ENCODE measurements at regions not wholly inside any gene's neighbourhood (a gene's known extent, or its start where the extent isn't known, plus 50 kb on each side); places are given as distances from the start of the nearest gene placed in this dataset.

DNA sequence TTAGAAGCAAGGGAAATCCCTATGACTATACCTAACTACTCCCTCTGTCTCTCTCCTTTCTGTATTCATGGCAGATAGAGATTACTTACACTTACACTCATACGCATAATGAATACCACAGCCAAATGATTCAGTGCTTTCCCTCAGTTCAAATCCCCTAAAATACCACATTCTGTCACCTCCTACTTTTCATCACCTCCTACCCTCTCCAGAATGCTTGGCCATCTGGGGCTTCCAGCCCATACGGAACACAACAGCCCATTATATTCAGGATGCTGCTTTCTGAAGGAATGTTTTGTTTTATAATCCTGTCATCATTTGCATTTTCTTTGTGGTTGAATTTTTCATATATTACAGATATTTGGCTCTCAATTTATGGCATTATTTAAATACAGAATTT, 361.6 kb downstream of the GRIA2 start:
- Mint-ChIP-seq H3K36me3 (ENCODE audit: low read depth) (no peaks in the 10 kb centered on the region), H3K4me3 (no peak overlapping the region), H3K9me3 (peaks cover 3% of the 10 kb centered on the region), H3K27ac (ENCODE audit: unreplicated experiment) (no peak overlapping the region), H3K4me1 (no peaks in the 10 kb centered on the region), H3K27me3 (ENCODE audit: low read depth) (no peaks in the 10 kb centered on the region)
- DNase-seq (ENCODE audit: low read depth, low spot score) = no peak
- TF ChIP-seq, protein P1, sequence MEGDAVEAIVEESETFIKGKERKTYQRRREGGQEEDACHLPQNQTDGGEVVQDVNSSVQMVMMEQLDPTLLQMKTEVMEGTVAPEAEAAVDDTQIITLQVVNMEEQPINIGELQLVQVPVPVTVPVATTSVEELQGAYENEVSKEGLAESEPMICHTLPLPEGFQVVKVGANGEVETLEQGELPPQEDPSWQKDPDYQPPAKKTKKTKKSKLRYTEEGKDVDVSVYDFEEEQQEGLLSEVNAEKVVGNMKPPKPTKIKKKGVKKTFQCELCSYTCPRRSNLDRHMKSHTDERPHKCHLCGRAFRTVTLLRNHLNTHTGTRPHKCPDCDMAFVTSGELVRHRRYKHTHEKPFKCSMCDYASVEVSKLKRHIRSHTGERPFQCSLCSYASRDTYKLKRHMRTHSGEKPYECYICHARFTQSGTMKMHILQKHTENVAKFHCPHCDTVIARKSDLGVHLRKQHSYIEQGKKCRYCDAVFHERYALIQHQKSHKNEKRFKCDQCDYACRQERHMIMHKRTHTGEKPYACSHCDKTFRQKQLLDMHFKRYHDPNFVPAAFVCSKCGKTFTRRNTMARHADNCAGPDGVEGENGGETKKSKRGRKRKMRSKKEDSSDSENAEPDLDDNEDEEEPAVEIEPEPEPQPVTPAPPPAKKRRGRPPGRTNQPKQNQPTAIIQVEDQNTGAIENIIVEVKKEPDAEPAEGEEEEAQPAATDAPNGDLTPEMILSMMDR (conservative IDR thresholded peaks at IDR 0.05) = no peak

GRCh38 chr4:157576671-157577217, 356.2 kb downstream of the GRIA2 start:
- TF ChIP-seq, protein P1 (conservative IDR thresholded peaks at IDR 0.05) = no peak
- DNase-seq (ENCODE audit: low read depth, low spot score) = no peak
- no peak overlapping the region for H3K27ac Mint-ChIP-seq (ENCODE audit: unreplicated experiment)
- no peak overlapping the region for H3K4me3 Mint-ChIP-seq
- H3K27me3 Mint-ChIP-seq (ENCODE audit: low read depth) = no peaks in the 10 kb centered on the region
- H3K36me3 Mint-ChIP-seq (ENCODE audit: low read depth) = no peaks in the 10 kb centered on the region
- no peaks in the 10 kb centered on the region for H3K9me3 Mint-ChIP-seq
- H3K4me1 Mint-ChIP-seq = no peaks in the 10 kb centered on the region

DNA sequence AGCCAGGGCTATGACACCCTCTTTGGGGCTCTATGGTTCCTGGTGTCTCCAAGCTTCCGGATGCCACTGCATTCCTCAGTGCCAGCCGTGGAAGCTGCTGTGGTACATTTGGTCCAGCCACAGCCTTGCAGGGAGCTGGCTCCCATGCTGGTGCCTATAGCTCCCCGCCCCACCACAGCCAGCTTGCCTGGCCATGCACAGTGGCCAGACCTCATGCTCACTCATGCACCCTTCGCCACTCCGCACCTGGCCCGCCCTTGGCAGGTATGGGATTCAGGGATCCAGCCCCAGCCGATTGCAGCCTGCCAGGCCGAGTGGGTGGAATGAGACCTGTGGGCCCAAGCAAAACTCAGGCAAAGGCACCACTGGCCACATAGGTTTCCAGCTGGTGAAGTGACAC, 354.8 kb downstream of the GRIA2 start:
- Mint-ChIP-seq H3K4me1 (no peaks in the 10 kb centered on the region), H3K27ac (ENCODE audit: unreplicated experiment) (no peak overlapping the region), H3K4me3 (no peak overlapping the region), H3K27me3 (ENCODE audit: low read depth) (no peaks in the 10 kb centered on the region), H3K36me3 (ENCODE audit: low read depth) (no peaks in the 10 kb centered on the region), H3K9me3 (no peaks in the 10 kb centered on the region)
- no peak for DNase-seq (ENCODE audit: low read depth, low spot score)
- TF ChIP-seq, protein P1 (conservative IDR thresholded peaks at IDR 0.05) = no peak

DNA sequence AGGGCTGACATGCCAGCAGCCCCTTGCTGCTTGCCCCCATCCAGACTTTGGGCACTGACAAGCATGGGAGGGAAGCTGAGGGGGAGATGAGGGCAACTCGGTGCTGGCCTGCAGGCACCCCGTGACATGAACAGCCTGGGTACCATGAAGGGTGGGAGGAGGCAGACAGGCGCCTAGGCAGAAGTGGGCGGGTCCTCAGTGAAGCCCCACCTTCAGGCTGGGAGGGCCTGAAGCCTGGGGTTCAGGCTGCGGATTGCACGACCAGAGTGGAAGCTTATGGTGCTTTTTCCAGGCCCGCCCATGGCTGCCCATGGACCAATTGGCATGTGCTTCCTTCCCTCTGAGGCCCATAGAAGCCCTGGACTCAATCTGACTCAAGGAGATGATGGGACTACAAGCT, 354.1 kb downstream of the GRIA2 start:
- Mint-ChIP-seq H3K27ac (ENCODE audit: unreplicated experiment) (no peak overlapping the region), H3K4me1 (no peaks in the 10 kb centered on the region), H3K9me3 (no peaks in the 10 kb centered on the region), H3K4me3 (no peak overlapping the region), H3K36me3 (ENCODE audit: low read depth) (no peaks in the 10 kb centered on the region), H3K27me3 (ENCODE audit: low read depth) (no peaks in the 10 kb centered on the region)
- TF ChIP-seq, protein P1 (conservative IDR thresholded peaks at IDR 0.05) = no peak
- DNase-seq (ENCODE audit: low read depth, low spot score) = no peak

- no peaks in the 10 kb centered on the region for H3K27me3 Mint-ChIP-seq (ENCODE audit: low read depth)
- TF ChIP-seq, protein P1 (conservative IDR thresholded peaks at IDR 0.05) = no peak
- H3K27ac Mint-ChIP-seq (ENCODE audit: unreplicated experiment) = no peak overlapping the region
- no peaks in the 10 kb centered on the region for H3K9me3 Mint-ChIP-seq
- H3K36me3 Mint-ChIP-seq (ENCODE audit: low read depth) = no peaks in the 10 kb centered on the region
- H3K4me1 Mint-ChIP-seq = no peaks in the 10 kb centered on the region
- H3K4me3 Mint-ChIP-seq = no peak overlapping the region
- no peak for DNase-seq (ENCODE audit: low read depth, low spot score)
Observed at GRCh38 chr4:157572951-157573350, 352.4 kb downstream of the GRIA2 start.

DNA sequence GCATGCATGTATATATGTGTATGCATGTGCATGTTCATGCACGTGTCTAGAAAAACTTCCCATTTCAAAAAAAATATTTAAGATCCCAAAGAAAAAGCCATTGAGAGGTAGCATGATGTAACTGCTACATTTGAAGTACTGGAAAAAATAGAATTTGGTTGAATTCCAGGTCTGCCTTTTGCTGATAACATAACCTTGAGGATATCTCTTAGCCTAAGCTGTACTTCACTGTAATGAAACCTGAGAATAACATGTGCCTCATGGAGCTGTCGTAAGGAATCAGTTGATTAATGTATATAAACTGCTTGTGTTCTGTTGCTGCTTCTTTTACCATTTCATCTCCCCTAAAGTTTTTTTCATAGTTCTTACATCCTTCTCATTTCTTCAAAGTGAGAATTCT, 351.8 kb downstream of the GRIA2 start:
- H3K4me3 Mint-ChIP-seq = no peak overlapping the region
- no peaks in the 10 kb centered on the region for H3K36me3 Mint-ChIP-seq (ENCODE audit: low read depth)
- TF ChIP-seq, protein P1 (conservative IDR thresholded peaks at IDR 0.05) = no peak
- no peak overlapping the region for H3K27ac Mint-ChIP-seq (ENCODE audit: unreplicated experiment)
- H3K4me1 Mint-ChIP-seq = no peaks in the 10 kb centered on the region
- H3K27me3 Mint-ChIP-seq (ENCODE audit: low read depth) = no peaks in the 10 kb centered on the region
- no peaks in the 10 kb centered on the region for H3K9me3 Mint-ChIP-seq
- DNase-seq (ENCODE audit: low read depth, low spot score) = no peak
